ENCODE measurements at regions not wholly inside any gene's neighbourhood (a gene's known extent, or its start where the extent isn't known, plus 50 kb on each side); places are given as distances from the start of the nearest gene placed in this dataset.
A peak's percentile ranks its signal among the peaks of the same experiment; 100 is the strongest.

GRCh38 chr3:171548917-171549316, 88.7 kb upstream of the TNIK start:
- Histone ChIP-seq H3K36me3 (ENCODE audit: control insufficient read depth, insufficient read depth, low read length) (no peaks in the 10 kb centered on the region), H3K4me1 (ENCODE audit: control insufficient read depth, insufficient read depth, low read length) (no peaks in the 10 kb centered on the region), H3K27me3 (ENCODE audit: control insufficient read depth, insufficient read depth, low read length) (no peaks in the 10 kb centered on the region), H3K9me3 (ENCODE audit: control insufficient read depth, insufficient read depth, low read length) (no peaks in the 10 kb centered on the region), H3K27ac (ENCODE audit: low read depth, low read length) (peak overlapping the region; percentile 67), H3K4me3 (ENCODE audit: low read depth, low read length) (no peak overlapping the region)
- peak in 3 of 6 donors; percentile 11 to 49 (median 41) for DNase-seq (ENCODE audit: low read depth in 4 of 6, low spot score in 6 of 6)
- no CpG with 5 or more reads among the region's 4 CpGs for WGBS (ENCODE audit: insufficient coverage)

GRCh38 chr3:171543759-171544300, 83.6 kb upstream of the TNIK start:
- 79% methylated on average over 7 of the region's 7 CpGs for WGBS (ENCODE audit: insufficient coverage)
- no peak overlapping the region for H3K4me3 ChIP-seq (ENCODE audit: low read depth, low read length)

GRCh38 chr3:171542976-171543375, 82.8 kb upstream of the TNIK start:
- DNase-seq (ENCODE audit: low read depth in 4 of 6, low spot score in 6 of 6), result no peak
- Histone ChIP-seq H3K4me3 (ENCODE audit: low read depth, low read length) (no peak overlapping the region), H3K9me3 (ENCODE audit: control insufficient read depth, insufficient read depth, low read length) (no peaks in the 10 kb centered on the region), H3K4me1 (ENCODE audit: control insufficient read depth, insufficient read depth, low read length) (no peaks in the 10 kb centered on the region), H3K27ac (ENCODE audit: low read depth, low read length) (no peak overlapping the region), H3K36me3 (ENCODE audit: control insufficient read depth, insufficient read depth, low read length) (no peaks in the 10 kb centered on the region), H3K27me3 (ENCODE audit: control insufficient read depth, insufficient read depth, low read length) (no peaks in the 10 kb centered on the region)
- 29% methylated on average over 2 of the region's 2 CpGs for WGBS (ENCODE audit: insufficient coverage)

More at GRCh38 chr3:171543759-171544300, 83.6 kb upstream of the TNIK start:
- Histone ChIP-seq H3K27ac (ENCODE audit: low read depth, low read length) (no peak overlapping the region), H3K27me3 (ENCODE audit: control insufficient read depth, insufficient read depth, low read length) (no peaks in the 10 kb centered on the region), H3K36me3 (ENCODE audit: control insufficient read depth, insufficient read depth, low read length) (no peaks in the 10 kb centered on the region), H3K4me1 (ENCODE audit: control insufficient read depth, insufficient read depth, low read length) (no peaks in the 10 kb centered on the region), H3K9me3 (ENCODE audit: control insufficient read depth, insufficient read depth, low read length) (no peaks in the 10 kb centered on the region)
- DNase-seq (ENCODE audit: low read depth in 4 of 6, low spot score in 6 of 6), result no peak

GRCh38 chr3:171541647-171542046, 81.4 kb upstream of the TNIK start:
- Histone ChIP-seq H3K27ac (ENCODE audit: low read depth, low read length) (no peak overlapping the region), H3K4me3 (ENCODE audit: low read depth, low read length) (no peak overlapping the region), H3K27me3 (ENCODE audit: control insufficient read depth, insufficient read depth, low read length) (no peaks in the 10 kb centered on the region), H3K9me3 (ENCODE audit: control insufficient read depth, insufficient read depth, low read length) (no peaks in the 10 kb centered on the region), H3K36me3 (ENCODE audit: control insufficient read depth, insufficient read depth, low read length) (no peaks in the 10 kb centered on the region), H3K4me1 (ENCODE audit: control insufficient read depth, insufficient read depth, low read length) (no peaks in the 10 kb centered on the region)
- DNase-seq (ENCODE audit: low read depth in 4 of 6, low spot score in 6 of 6), result no peak

- H3K27ac ChIP-seq (ENCODE audit: low read depth, low read length), result no peak overlapping the region
- no peaks in the 10 kb centered on the region for H3K9me3 ChIP-seq (ENCODE audit: control insufficient read depth, insufficient read depth, low read length)
- WGBS (ENCODE audit: insufficient coverage), result no CpG with 5 or more reads among the region's 2 CpGs
- H3K4me3 ChIP-seq (ENCODE audit: low read depth, low read length), result no peak overlapping the region
- no peaks in the 10 kb centered on the region for H3K4me1 ChIP-seq (ENCODE audit: control insufficient read depth, insufficient read depth, low read length)
- H3K36me3 ChIP-seq (ENCODE audit: control insufficient read depth, insufficient read depth, low read length), result no peaks in the 10 kb centered on the region
- no peak for DNase-seq (ENCODE audit: low read depth in 4 of 6, low spot score in 6 of 6)
- no peaks in the 10 kb centered on the region for H3K27me3 ChIP-seq (ENCODE audit: control insufficient read depth, insufficient read depth, low read length)
Observed at GRCh38 chr3:171541181-171541580, 81.0 kb upstream of the TNIK start.

GRCh38 chr3:171535799-171536198, 75.6 kb upstream of the TNIK start:
- H3K4me3 ChIP-seq (ENCODE audit: low read depth, low read length), result no peak overlapping the region
- no peaks in the 10 kb centered on the region for H3K4me1 ChIP-seq (ENCODE audit: control insufficient read depth, insufficient read depth, low read length)
- H3K27me3 ChIP-seq (ENCODE audit: control insufficient read depth, insufficient read depth, low read length), result no peaks in the 10 kb centered on the region
- no peak overlapping the region for H3K27ac ChIP-seq (ENCODE audit: low read depth, low read length)
- no CpG with 5 or more reads among the region's 2 CpGs for WGBS (ENCODE audit: insufficient coverage)
- H3K9me3 ChIP-seq (ENCODE audit: control insufficient read depth, insufficient read depth, low read length), result no peaks in the 10 kb centered on the region
- no peaks in the 10 kb centered on the region for H3K36me3 ChIP-seq (ENCODE audit: control insufficient read depth, insufficient read depth, low read length)
- no peak for DNase-seq (ENCODE audit: low read depth in 4 of 6, low spot score in 6 of 6)

- no CpG with 5 or more reads among the region's 3 CpGs for WGBS (ENCODE audit: insufficient coverage)
- H3K36me3 ChIP-seq (ENCODE audit: control insufficient read depth, insufficient read depth, low read length), result no peaks in the 10 kb centered on the region
- H3K9me3 ChIP-seq (ENCODE audit: control insufficient read depth, insufficient read depth, low read length), result no peaks in the 10 kb centered on the region
- no peaks in the 10 kb centered on the region for H3K4me1 ChIP-seq (ENCODE audit: control insufficient read depth, insufficient read depth, low read length)
- DNase-seq (ENCODE audit: low read depth in 4 of 6, low spot score in 6 of 6), result no peak
- H3K27me3 ChIP-seq (ENCODE audit: control insufficient read depth, insufficient read depth, low read length), result no peaks in the 10 kb centered on the region
- H3K4me3 ChIP-seq (ENCODE audit: low read depth, low read length), result no peak overlapping the region
- H3K27ac ChIP-seq (ENCODE audit: low read depth, low read length), result no peak overlapping the region
Observed at GRCh38 chr3:171535133-171535532, 74.9 kb upstream of the TNIK start.

GRCh38 chr3:171533702-171534101, 73.5 kb upstream of the TNIK start:
- Histone ChIP-seq H3K36me3 (ENCODE audit: control insufficient read depth, insufficient read depth, low read length) (no peaks in the 10 kb centered on the region), H3K4me3 (ENCODE audit: low read depth, low read length) (no peak overlapping the region), H3K27me3 (ENCODE audit: control insufficient read depth, insufficient read depth, low read length) (no peaks in the 10 kb centered on the region), H3K27ac (ENCODE audit: low read depth, low read length) (no peak overlapping the region), H3K4me1 (ENCODE audit: control insufficient read depth, insufficient read depth, low read length) (no peaks in the 10 kb centered on the region), H3K9me3 (ENCODE audit: control insufficient read depth, insufficient read depth, low read length) (no peaks in the 10 kb centered on the region)
- no CpG with 5 or more reads among the region's 2 CpGs for WGBS (ENCODE audit: insufficient coverage)
- no peak for DNase-seq (ENCODE audit: low read depth in 4 of 6, low spot score in 6 of 6)

- Histone ChIP-seq H3K4me1 (ENCODE audit: control insufficient read depth, insufficient read depth, low read length) (no peaks in the 10 kb centered on the region), H3K4me3 (ENCODE audit: low read depth, low read length) (no peak overlapping the region), H3K27me3 (ENCODE audit: control insufficient read depth, insufficient read depth, low read length) (no peaks in the 10 kb centered on the region), H3K9me3 (ENCODE audit: control insufficient read depth, insufficient read depth, low read length) (no peaks in the 10 kb centered on the region), H3K27ac (ENCODE audit: low read depth, low read length) (no peak overlapping the region), H3K36me3 (ENCODE audit: control insufficient read depth, insufficient read depth, low read length) (no peaks in the 10 kb centered on the region)
- WGBS (ENCODE audit: insufficient coverage), result no CpG with 5 or more reads among the region's 1 CpG
- DNase-seq (ENCODE audit: low read depth in 4 of 6, low spot score in 6 of 6), result no peak
Observed at GRCh38 chr3:171532294-171532693, 72.1 kb upstream of the TNIK start.

- Histone ChIP-seq H3K9me3 (ENCODE audit: control insufficient read depth, insufficient read depth, low read length) (no peaks in the 10 kb centered on the region), H3K36me3 (ENCODE audit: control insufficient read depth, insufficient read depth, low read length) (no peaks in the 10 kb centered on the region), H3K27me3 (ENCODE audit: control insufficient read depth, insufficient read depth, low read length) (no peaks in the 10 kb centered on the region), H3K4me1 (ENCODE audit: control insufficient read depth, insufficient read depth, low read length) (no peaks in the 10 kb centered on the region), H3K4me3 (ENCODE audit: low read depth, low read length) (no peak overlapping the region), H3K27ac (ENCODE audit: low read depth, low read length) (no peak overlapping the region)
- WGBS (ENCODE audit: insufficient coverage), result 100% methylated on average over 1 of the region's 2 CpGs
- DNase-seq (ENCODE audit: low read depth in 4 of 6, low spot score in 6 of 6), result no peak
Observed at GRCh38 chr3:171531716-171532115, 71.5 kb upstream of the TNIK start.
